ENCODE measurements at regions not wholly inside any gene's neighbourhood (a gene's known extent, or its start where the extent isn't known, plus 50 kb on each side); places are given as distances from the start of the nearest gene placed in this dataset.
A peak's percentile ranks its signal among the peaks of the same experiment; 100 is the strongest.

GRCh38 chr2:222807431-222807830, 53.4 kb upstream of the ACSL3 start:
- no peak overlapping the region for H3K4me2 ChIP-seq
- H3K9me3 ChIP-seq (ENCODE audit: low read depth), result no peaks in the 10 kb centered on the region
- H4K20me1 ChIP-seq (ENCODE audit: insufficient read depth, poor library complexity, severe bottlenecking), result no peaks in the 10 kb centered on the region
- 87% methylated on average over 4 of the region's 4 CpGs for WGBS (ENCODE audit: low lambda C conversion rate, missing lambda C conversion rate)
- no peak overlapping the region for H3K4me3 ChIP-seq
- H3K36me3 ChIP-seq (replicated peaks; ENCODE audit: insufficient read depth, low read depth), result no peaks in the 10 kb centered on the region
- H2AFZ ChIP-seq, result no peak overlapping the region
- peaks cover 15% of the 10 kb centered on the region for H3K4me1 ChIP-seq (ENCODE audit: insufficient read depth)
- no peaks in the 10 kb centered on the region for H3K79me2 ChIP-seq
- no peaks in the 10 kb centered on the region for H3K27me3 ChIP-seq
- no peaks in the 10 kb centered on the region for H3K9me2 ChIP-seq (replicated peaks; ENCODE audit: insufficient read depth)
- TF ChIP-seq, protein P1, sequence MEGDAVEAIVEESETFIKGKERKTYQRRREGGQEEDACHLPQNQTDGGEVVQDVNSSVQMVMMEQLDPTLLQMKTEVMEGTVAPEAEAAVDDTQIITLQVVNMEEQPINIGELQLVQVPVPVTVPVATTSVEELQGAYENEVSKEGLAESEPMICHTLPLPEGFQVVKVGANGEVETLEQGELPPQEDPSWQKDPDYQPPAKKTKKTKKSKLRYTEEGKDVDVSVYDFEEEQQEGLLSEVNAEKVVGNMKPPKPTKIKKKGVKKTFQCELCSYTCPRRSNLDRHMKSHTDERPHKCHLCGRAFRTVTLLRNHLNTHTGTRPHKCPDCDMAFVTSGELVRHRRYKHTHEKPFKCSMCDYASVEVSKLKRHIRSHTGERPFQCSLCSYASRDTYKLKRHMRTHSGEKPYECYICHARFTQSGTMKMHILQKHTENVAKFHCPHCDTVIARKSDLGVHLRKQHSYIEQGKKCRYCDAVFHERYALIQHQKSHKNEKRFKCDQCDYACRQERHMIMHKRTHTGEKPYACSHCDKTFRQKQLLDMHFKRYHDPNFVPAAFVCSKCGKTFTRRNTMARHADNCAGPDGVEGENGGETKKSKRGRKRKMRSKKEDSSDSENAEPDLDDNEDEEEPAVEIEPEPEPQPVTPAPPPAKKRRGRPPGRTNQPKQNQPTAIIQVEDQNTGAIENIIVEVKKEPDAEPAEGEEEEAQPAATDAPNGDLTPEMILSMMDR (IDR thresholded peaks at IDR 0.05; ENCODE audit: poor library complexity), result no peak
- TF ChIP-seq EZH2 (IDR thresholded peaks at IDR 0.05; ENCODE audit: borderline replicate concordance) (no peak), EZH2phosphoT487 (IDR thresholded peaks at IDR 0.05; ENCODE audit: low read depth, severe bottlenecking, unreplicated experiment) (no peak)
- DNase-seq (ENCODE audit: low spot score), result no peak
- peak overlapping the region; percentile 67 for H3K27ac ChIP-seq

DNA sequence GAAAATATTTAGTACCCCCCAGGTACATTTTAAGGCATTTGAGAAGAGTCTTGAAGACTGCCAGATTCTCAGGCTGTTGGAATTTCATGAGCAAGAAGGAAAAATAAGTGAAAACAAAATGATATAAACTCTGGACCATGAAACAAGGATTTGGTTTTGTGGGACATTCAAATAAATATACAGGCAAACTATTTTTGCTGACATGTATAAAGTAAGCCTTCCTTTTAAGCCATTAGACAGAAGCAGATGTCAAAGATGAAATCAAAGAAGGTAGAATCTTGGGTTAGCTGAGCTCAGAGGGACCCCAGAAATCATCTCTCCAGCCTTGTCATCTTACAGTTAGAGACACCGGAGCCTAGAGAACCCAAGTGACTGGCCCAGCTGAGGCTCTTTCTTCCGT, 51.3 kb upstream of the ACSL3 start:
- WGBS (ENCODE audit: low lambda C conversion rate, missing lambda C conversion rate), result 88% methylated on average over 2 of the region's 2 CpGs
- Histone ChIP-seq H3K36me3 (replicated peaks; ENCODE audit: insufficient read depth, low read depth) (no peaks in the 10 kb centered on the region), H4K20me1 (ENCODE audit: insufficient read depth, poor library complexity, severe bottlenecking) (no peaks in the 10 kb centered on the region), H3K9me2 (replicated peaks; ENCODE audit: insufficient read depth) (no peaks in the 10 kb centered on the region), H2AFZ (no peak overlapping the region), H3K4me1 (ENCODE audit: insufficient read depth) (peaks cover 15% of the 10 kb centered on the region), H3K4me2 (no peak overlapping the region), H3K79me2 (no peaks in the 10 kb centered on the region), H3K9me3 (ENCODE audit: low read depth) (no peaks in the 10 kb centered on the region), H3K27me3 (no peaks in the 10 kb centered on the region), H3K27ac (no peak overlapping the region), H3K4me3 (no peak overlapping the region)
- TF ChIP-seq EZH2phosphoT487 (IDR thresholded peaks at IDR 0.05; ENCODE audit: low read depth, severe bottlenecking, unreplicated experiment) (no peak), EZH2 (IDR thresholded peaks at IDR 0.05; ENCODE audit: borderline replicate concordance) (no peak)
- TF ChIP-seq, protein P1 (IDR thresholded peaks at IDR 0.05; ENCODE audit: poor library complexity), result no peak
- no peak for DNase-seq (ENCODE audit: low spot score)

- no peak overlapping the region for H2AFZ ChIP-seq
Observed at GRCh38 chr2:222810044-222810443, 50.8 kb upstream of the ACSL3 start.

More at GRCh38 chr2:222810044-222810443, 50.8 kb upstream of the ACSL3 start:
- no peaks in the 10 kb centered on the region for H3K27me3 ChIP-seq
- no peaks in the 10 kb centered on the region for H3K9me2 ChIP-seq (replicated peaks; ENCODE audit: insufficient read depth)
- no peak overlapping the region for H3K27ac ChIP-seq
- peaks cover 15% of the 10 kb centered on the region for H3K4me1 ChIP-seq (ENCODE audit: insufficient read depth)
- H3K4me3 ChIP-seq, result no peak overlapping the region
- 92% methylated on average over 5 of the region's 5 CpGs for WGBS (ENCODE audit: low lambda C conversion rate, missing lambda C conversion rate)
- no peaks in the 10 kb centered on the region for H4K20me1 ChIP-seq (ENCODE audit: insufficient read depth, poor library complexity, severe bottlenecking)
- no peak overlapping the region for H3K4me2 ChIP-seq
- no peaks in the 10 kb centered on the region for H3K79me2 ChIP-seq
- TF ChIP-seq, protein P1 (IDR thresholded peaks at IDR 0.05; ENCODE audit: poor library complexity), result no peak
- TF ChIP-seq EZH2 (IDR thresholded peaks at IDR 0.05; ENCODE audit: borderline replicate concordance) (no peak), EZH2phosphoT487 (IDR thresholded peaks at IDR 0.05; ENCODE audit: low read depth, severe bottlenecking, unreplicated experiment) (no peak)
- no peaks in the 10 kb centered on the region for H3K9me3 ChIP-seq (ENCODE audit: low read depth)
- DNase-seq (ENCODE audit: low spot score), result no peak
- H3K36me3 ChIP-seq (replicated peaks; ENCODE audit: insufficient read depth, low read depth), result no peaks in the 10 kb centered on the region

Data from hepatocyte (in vitro differentiated cells).